Inflammatory macrophage treated with lipopolysaccharide for 1 hour (primary cell): ENCODE measurements at regions not wholly inside any gene's neighbourhood (a gene's known extent, or its start where the extent isn't known, plus 50 kb on each side); places are given as distances from the start of the nearest gene placed in this dataset.
A peak's percentile ranks its signal among the peaks of the same experiment; 100 is the strongest.
"Not testable (repeated sequence)": the region's sequence is repeated elsewhere in the genome, so short reads cannot be mapped to it uniquely, and the experiment has no call there.

Experiments used
- DNase-seq, 2 donors: peaks; one replicate each; pipeline ENCODE4 v3.0.0-alpha.2; 2020 to 2022

GRCh38 chr5:57069115-57069835 lies 104.6 kb upstream of the GPBP1 start:
- DNase-seq, result no peak

DNA sequence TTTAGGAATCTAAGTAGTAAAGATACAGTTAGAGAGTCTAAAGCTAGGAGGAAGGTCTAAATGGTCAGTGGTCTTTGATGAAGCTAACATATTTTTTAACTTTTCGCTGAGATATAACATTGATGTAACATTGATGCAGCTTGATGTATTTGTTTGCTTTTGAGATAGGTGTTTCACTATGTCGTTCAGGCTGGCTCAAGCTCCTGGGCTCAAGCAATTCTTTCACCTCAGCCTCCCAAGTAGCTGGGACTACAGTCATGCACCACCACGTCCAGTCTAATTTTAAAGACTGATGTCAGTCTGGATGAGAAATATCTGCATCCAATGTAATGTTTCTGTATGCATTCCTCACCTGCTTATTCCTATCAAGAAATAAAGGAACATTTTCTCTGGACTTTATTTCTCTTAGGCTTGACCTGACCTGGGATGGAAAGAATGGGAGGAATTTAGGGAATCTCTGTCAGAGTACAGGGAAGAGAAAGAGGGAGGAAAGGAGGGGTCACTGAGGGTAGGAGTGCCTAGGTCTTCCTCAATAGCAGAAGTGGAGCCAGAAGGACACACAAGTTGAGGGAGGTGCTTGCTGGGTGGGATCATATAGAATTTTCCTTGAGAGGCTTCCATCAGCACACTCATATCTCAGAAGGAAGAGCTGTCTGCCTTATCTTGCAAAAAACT lies 101.5 kb upstream of the GPBP1 start:
- DNase-seq, result no peak

DNA sequence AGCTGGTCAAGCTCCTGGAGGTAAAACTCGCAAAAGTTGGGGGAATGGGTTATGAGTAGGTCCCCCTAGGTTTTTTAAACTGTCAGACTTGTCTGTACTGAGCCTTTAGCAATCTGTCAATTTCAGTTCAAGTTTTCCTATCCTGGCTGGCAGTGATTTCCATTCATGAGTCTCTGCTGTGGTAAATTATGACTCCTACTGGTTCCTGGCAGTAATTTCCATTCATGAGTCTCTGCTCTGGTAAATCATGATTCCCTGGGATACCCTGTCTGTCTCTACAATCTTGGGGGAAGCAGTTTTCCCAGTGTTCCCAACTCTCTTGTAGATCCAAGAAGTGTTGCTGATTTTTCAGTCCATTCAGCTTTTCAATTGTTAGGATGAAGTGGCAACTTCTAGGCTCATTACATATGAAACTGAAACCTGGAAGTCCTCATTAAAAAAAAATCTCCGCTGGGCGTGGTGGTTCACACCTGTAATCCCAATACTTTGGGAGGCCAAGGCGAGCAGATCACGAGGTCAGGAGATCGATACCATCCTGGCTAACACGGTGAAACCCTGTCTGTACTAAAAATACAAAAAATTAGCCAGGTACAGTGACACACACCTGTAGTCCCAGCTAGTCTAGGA lies 91.3 kb upstream of the GPBP1 start:
- DNase-seq, result peak in 1 of 2 donors; percentile 7

- no peak for DNase-seq
These were observed 88.4 kb upstream of the GPBP1 start for GRCh38 chr5:57085306-57086081.

DNA sequence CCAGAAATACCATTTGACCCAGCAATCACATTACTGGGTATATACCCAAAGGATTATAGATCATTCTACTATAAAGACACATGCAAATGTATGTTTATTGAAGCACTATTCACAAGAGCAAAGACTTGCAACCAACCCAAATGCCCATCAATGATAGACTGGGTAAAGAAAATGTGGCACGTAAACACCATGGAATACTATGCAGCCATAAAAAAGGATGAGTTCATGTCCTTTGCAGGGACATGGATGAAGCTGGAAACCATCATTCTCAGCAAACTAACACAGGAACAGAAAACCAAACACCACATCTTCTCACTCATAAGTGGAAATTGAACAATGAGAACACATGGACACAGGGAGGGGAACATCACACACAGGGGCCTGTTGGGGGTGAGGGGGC lies 85.9 kb upstream of the GPBP1 start:
- not testable (repeated sequence) for DNase-seq

DNA sequence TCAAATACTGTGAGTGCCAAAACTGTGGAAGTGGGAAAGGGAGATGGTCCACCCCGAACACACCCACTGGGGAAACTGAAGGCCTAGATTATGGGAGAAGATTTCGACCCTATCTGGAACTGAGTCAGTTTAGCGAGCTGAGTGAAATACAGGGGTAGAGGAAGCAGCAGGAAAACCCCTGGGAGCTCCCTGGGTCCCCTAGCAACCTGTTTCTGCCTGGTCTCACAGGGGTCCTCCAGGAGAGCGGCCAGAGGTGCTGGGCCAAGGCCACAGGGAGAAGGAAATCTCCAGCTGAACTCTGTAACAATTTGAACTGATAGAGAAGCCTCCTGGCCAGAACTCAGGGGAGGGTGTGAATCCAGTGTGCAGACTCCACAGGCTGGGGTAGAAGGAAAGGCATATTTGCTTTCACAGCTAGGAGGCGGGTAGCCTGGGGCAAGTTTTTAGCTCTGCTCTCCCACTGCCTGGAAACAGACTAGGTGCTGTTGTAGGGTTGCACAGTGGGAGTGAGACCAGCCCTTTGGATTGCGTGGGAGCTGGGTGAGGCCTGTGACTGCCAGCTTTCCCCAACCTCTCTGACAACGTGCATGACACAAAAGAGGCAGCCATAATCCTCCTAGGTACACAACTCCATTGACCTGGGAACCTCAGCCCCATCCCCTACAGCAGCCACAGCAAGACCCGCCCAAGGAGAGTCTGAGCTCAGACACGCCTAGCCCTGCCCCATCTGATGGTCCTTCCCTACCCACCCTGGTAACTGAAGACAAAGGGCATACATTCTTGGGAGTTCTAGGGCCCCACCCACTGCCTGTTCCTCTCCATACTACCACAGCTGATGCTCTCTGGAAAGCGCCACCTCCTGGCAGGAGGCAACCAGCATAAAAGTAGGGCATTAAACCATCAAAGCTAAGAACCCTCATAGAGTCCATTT lies 78.8 kb upstream of the GPBP1 start:
- DNase-seq, result peak in 1 of 2 donors; percentile 6

DNA sequence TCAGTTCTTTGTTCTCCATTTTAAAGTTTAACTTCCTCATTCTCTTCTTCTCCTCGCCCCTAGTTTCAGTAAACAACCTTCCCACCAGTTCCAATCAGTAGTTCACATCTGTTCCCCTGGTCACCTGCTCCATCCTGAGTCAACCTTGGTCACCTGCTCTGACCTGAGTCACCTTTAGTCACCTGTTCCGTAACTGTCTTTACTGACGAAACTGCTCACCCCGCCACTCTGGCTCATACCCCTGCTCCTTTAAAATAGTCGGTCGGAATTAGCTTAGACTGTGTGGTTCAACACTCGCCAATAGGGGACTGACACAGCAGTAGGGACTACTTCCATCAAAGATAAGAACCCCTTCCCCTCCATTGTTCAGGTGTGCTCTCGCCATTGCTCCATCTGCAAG lies 76.3 kb upstream of the GPBP1 start:
- DNase-seq, result no peak

DNA sequence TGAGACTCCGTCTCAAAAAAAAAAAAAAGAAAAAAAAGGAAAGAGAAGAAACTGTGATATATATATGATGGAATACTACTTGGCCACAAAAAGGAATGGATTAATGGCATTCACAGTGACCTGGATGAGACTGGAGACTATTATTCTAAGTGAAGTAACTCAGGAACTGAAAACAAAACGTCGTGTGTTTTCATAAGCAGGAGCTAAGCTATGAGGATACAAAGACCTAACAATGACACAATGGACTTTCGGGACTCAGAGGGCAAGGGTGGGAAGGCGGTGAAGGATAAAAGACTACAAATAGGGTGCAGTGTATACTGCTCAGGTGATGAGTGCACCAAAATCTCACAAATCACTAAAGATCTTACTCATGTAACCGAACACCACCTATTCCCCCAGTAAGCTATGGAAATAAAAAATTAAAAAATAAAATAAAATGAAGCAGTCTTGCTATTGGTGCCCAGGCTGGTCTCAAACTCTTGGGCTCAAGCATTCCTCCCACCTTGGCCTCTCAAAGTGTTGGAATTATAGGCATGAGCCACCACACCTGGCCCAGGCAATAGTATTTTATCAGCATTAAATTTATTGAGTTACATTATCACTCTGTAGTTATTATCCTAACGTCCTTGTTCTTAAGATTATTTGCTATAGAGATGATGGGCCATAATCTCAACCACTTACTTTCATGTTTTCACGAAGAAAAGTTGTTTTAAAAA lies 71.5 kb upstream of the GPBP1 start:
- no peak for DNase-seq

DNA sequence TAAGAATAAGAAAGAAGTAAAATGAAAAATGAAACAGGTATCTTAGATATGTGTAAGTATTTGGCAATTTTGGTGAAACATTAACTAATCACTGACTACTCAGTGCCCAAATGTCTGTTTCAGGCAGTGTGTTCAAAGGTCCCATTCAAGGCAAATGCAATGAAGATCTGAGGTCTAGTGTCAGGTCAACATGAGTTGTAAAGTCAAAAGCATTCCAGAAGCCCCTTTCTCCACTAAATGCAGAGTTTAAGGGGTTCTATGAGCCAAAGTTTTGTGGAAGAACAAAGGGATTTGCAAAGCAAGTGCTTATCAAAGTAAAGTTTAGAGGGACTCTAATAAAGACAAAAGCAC lies 71.0 kb upstream of the GPBP1 start:
- no peak for DNase-seq

GRCh38 chr5:57103317-57103907 lies 70.4 kb upstream of the GPBP1 start:
- DNase-seq, result no peak

DNA sequence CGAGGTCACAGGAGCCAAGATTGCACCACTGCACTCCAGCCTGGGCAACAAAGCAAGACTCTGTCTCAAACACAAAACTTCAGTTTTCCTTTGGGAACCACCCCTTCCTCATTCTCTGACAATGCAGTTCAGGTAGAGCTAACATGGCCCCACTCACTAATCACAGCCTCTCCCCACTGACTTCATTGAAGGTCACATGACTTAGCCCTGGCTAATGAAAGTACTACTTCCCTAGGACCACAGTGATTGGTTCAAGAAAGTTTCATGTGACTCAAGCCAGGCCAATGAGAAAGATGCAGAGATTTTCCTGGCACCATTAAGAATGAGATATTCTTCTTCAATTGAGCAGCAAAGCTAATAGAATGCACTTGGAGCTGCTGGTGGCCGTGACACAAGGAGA lies 67.2 kb upstream of the GPBP1 start:
- no peak for DNase-seq

DNA sequence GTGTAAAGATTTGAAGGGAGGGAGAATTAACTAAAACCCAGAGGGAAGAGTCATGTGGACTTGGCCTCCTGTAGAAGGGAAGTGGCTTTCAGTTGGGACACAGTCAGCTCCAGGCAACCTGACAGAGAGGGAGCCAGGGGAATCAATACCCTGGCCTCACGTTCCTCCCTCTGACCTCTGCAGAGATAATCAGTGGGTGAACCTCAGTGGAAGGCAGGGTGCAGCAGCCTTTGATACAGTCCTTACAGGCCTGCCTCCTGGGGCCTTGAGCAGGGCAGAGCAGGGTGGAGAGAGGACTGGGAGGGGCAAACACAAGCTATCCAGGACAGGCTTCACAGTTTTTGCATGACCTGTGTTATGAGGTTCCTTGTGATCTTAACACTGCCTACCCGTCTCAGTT lies 61.9 kb upstream of the GPBP1 start:
- no peak for DNase-seq

DNA sequence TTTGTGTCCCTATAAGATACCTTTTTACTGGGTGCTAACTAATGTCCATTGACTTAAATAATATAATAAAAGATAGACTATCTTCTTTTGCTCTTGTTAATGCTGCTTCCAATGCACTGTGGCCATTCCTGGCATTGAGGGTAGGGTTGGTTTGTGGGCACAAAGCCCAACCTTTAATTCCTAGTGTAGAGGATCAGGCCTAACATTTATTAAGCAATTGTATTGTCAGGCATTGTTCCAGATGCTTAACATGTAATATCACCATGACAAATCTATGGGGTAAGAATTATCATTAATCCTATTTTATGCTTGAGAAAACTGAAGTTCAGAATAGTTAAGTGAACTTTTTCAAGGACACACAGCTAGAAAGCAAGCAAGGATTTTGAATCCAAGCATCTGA lies 60.4 kb upstream of the GPBP1 start:
- DNase-seq, result no peak

DNA sequence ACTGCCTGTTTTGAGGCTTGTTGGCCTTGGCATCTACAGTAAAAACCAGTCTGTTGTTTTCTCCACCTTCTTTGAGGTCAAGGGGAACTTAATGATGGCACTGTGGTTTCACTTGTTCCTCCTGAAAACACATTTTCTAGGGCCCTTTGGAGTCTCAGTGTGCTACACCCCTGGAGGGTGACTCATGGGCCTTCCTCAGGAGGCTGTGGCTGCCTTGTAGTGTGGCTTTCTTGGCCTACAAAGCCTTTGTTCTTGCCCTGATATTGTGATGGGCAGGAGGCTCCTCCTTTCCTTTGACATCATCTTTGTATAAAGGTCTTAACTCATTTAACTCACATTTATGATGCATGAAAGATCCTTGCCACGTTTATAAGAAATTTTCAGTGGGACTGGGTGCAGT lies 56.3 kb upstream of the GPBP1 start:
- DNase-seq, result no peak

DNA sequence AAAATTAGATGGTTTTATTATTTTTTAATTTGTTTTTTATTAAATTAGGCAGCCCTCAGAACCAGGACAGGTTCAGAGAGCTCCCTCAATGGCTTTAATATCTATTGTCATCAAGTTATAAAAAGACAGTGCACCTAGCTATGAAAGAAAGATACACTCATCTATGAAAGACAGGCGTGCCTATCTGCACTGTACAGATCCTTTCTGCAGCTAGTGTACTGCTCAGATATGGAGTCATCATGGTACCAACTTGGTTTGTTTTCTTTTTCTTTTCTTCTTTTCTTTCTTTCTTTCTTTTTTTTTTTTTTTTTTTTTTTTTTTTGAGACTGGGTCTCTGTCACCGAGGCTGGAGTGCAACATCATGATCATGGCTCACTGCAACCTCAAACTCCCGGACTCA lies 54.8 kb upstream of the GPBP1 start:
- no peak for DNase-seq

DNA sequence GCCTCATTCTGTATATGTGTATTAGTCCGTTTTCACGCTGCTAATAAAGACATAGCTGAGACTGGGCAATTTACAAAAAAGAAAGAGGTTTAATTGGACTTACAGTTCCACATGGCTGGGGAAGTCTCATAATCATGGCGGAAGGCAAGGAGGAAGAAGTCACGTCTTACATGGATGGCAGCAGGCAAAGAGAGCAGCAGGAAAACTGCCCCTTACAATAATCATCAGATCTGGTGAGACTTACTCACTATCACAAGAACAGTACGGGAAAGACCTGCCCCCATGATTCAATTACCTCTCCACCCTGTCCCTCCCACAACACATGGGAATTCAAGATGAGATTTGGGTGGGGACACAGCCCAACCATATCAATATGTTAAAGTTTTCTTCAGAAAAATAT lies 49.8 kb upstream of the GPBP1 start:
- DNase-seq, result no peak
